Coronary artery (tissue), 2 donors: ENCODE measurements at regions not wholly inside any gene's neighbourhood (a gene's known extent, or its start where the extent isn't known, plus 50 kb on each side); places are given as distances from the start of the nearest gene placed in this dataset.

Experiments
- DNase-seq: peaks from one replicate; pipeline ENCODE4 v3.0.0-alpha.2; 2017; ENCODE audit warnings: low spot score
- H3K27ac ChIP-seq, 2 donors: fragments of 200-600 bp; sonication (generic); one replicate each; pipeline ENCODE4 v1.5.1; 2016 to 2019
- H3K4me3 ChIP-seq: fragments of 200-600 bp; sonication (generic); 2 replicates; pipeline ENCODE4 v1.5.1; 2016; ENCODE audit warnings: mild to moderate bottlenecking, moderate library complexity
- TF ChIP-seq, protein P1 (sequence below): fragments of 200-600 bp; sonication (generic); IDR thresholded peaks from one replicate; pipeline ENCODE4 v1.5.1; 2019; ENCODE audit warnings: antibody characterized with exemption

DNA sequence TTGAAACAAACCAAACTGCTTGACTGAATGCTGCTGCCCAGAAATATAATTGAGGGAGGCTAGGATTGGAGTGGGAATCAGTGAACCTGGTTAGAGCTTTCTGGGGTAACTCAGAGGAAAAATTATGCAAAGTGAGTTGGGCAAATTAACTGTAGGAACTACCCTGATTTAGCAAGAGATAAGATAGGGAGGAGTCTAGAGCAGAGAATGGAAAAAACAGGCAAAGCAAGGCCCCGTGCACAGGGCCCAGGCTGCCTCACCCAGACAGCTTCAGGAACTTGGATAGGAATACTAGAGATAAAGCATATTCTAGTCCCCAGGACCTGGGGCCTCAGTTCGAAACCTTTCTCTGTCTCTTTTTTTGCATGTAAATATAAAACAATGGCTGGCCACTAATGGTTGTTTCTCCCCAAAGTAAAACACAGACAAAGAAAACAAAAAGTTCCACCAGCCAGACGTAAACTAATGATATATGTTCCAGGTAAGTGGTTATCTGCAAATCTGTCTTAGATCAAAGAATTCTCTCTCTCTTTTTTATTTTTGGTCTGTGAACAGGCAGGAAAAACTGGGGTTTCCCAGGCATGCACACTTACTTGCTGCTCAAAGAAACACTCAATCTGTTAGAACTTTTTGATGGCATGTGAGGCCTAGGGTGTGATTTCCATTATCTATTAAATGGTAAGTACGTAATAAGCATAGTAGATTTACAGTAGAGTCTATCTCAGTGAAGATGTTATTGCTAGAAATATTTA is 168.1 kb upstream of the MAP3K1 start:
- H3K27ac ChIP-seq: no peak overlapping the region
- TF ChIP-seq, protein P1, sequence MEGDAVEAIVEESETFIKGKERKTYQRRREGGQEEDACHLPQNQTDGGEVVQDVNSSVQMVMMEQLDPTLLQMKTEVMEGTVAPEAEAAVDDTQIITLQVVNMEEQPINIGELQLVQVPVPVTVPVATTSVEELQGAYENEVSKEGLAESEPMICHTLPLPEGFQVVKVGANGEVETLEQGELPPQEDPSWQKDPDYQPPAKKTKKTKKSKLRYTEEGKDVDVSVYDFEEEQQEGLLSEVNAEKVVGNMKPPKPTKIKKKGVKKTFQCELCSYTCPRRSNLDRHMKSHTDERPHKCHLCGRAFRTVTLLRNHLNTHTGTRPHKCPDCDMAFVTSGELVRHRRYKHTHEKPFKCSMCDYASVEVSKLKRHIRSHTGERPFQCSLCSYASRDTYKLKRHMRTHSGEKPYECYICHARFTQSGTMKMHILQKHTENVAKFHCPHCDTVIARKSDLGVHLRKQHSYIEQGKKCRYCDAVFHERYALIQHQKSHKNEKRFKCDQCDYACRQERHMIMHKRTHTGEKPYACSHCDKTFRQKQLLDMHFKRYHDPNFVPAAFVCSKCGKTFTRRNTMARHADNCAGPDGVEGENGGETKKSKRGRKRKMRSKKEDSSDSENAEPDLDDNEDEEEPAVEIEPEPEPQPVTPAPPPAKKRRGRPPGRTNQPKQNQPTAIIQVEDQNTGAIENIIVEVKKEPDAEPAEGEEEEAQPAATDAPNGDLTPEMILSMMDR: no peak
- no peak for DNase-seq
- no peak overlapping the region for H3K4me3 ChIP-seq

GRCh38 chr5:56641635-56642260 is 173.6 kb upstream of the MAP3K1 start:
- TF ChIP-seq, protein P1: no peak
- DNase-seq: no peak

DNA sequence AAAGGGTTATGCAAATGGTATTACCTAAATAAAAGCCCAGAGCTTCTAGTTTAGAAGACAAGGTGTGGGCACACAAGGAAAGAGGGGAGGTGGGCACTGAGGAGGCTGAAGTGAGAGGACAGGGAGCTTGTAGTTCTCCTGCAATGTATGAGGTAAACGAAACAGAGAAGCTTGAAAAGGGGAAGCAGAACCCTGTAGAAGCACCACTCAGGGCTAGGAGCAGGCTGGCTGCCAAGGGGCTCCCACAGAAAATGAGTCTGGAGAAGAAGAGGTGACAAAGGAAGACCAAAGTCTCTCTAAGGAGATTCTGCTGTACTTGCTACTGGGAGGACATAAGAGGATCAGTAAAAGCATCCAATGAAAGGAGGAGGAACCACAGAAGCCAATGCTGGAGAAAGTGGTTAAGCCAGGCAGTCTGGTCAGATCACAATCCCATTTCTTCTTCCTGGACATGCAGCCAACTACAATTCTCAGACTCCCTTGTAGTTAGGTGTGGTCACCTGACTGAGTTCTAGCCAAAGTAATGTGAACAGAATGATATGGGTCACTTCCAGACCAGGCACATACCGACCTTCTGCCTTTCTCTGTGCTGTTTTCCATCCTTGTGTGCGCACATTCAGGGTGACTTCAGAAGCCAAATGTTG is 174.5 kb upstream of the MAP3K1 start:
- Histone ChIP-seq H3K27ac (no peak overlapping the region), H3K4me3 (no peak overlapping the region)
- TF ChIP-seq, protein P1: no peak
- DNase-seq: no peak

More at GRCh38 chr5:56641635-56642260, 173.6 kb upstream of the MAP3K1 start:
- no peak overlapping the region for H3K27ac ChIP-seq
- no peak overlapping the region for H3K4me3 ChIP-seq

DNA sequence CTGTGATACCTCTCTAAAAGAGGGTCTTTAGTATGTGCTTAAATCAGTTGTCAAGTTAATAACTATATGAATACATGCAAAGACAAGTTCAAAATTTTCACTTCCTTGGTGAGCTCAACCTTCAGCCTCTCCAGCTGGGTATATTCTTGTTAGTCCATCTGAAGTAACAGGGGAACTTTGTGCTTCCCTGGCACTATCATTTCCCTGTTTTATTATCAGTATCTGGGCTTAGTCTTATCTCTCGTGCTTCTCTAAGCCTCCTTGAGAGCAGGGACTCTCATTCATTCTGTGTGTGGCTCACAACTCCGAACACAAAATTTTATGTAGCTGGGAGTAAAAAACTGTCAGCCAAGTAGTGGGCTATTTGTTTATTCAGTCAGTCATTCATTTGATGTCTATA is 175.9 kb upstream of the MAP3K1 start:
- H3K27ac ChIP-seq: no peak overlapping the region
- no peak for DNase-seq
- TF ChIP-seq, protein P1: no peak
- H3K4me3 ChIP-seq: no peak overlapping the region

DNA sequence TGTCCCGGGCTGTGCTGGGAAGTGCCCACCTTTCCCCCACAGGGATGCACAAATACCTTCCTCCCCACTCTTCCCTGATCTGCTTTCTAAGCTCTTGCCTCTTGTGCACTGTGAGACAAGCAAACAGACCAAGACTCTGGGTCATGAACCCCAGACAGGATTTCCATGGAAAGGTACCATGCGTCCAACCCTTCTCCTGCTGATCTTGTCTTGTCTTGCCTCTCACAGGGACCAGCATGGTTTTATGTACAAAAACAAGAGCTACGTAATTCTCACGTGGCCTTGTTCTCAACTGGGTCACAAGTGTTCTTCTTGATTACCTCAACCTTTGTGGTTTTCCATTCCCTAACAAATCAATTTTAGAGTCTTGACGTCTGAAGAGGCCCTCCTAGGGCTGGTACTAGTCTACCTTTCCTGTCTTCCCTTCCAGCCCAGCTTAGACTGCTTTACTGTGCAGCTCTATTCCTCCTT is 176.5 kb upstream of the MAP3K1 start:
- DNase-seq: no peak
- TF ChIP-seq, protein P1: no peak
- H3K27ac ChIP-seq: no peak overlapping the region

DNA sequence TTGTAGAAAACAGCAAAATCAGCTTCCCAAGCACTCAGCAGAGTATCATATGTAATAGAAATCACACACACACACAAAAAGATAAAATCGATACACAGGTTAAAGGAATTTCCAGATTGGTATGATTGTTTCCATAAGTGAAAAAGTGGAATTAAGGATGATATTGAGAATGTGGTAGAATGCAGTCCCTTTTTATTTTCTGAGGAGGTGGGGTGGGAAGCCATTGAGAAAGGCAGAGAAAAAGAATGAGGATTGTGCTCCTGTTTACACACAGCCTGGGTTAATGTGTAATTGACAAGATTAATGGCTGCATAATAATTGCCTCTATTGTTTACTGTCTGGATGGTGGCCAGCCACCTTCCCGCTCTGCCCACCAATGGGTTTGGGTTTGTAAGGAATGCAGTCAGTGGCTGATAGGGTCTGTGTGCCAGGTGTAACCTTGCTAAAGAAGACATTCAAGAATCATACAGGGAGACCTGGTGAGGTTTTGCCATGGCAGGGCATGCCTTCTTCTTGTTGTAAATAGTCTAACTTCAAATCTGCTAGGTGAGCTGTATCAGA is 177.2 kb upstream of the MAP3K1 start:
- TF ChIP-seq, protein P1: no peak
- Histone ChIP-seq H3K4me3 (no peak overlapping the region), H3K27ac (no peak overlapping the region)
- DNase-seq: no peak

More for the DNA sequence above, 176.5 kb upstream of the MAP3K1 start:
- no peak overlapping the region for H3K4me3 ChIP-seq
